Central memory CD8-positive, alpha-beta T cell (primary cell): ENCODE measurements at regions not wholly inside any gene's neighbourhood (a gene's known extent, or its start where the extent isn't known, plus 50 kb on each side); places are given as distances from the start of the nearest gene placed in this dataset.

Experiments
- ATAC-seq: fragments of 150-1000 bp; cut with Tn5 transposase; replicated peaks from 2 replicates; pipeline ENCODE4 v1.10.0; 2022; ENCODE audit warnings: mild to moderate bottlenecking, moderate FRiP score, moderate number of reproducible peaks; ENCODE audit not compliant: poor library complexity, severe bottlenecking; ENCODE audit errors: extremely low read depth
- DNase-seq, 2 donors: peaks; one replicate each; pipeline ENCODE4 v3.0.0; 2021; ENCODE audit warnings: low spot score in 2 of 2
- H3K27ac Mint-ChIP-seq: one replicate; pipeline ENCODE4 v1.8.0; 2022; ENCODE audit warnings: low read depth, mild to moderate bottlenecking, moderate library complexity, mixed read lengths
- H3K27me3 Mint-ChIP-seq: one replicate; pipeline ENCODE4 v1.8.0; 2022; ENCODE audit warnings: mixed read lengths
- H3K36me3 Mint-ChIP-seq: one replicate; pipeline ENCODE4 v1.8.0; 2022; ENCODE audit warnings: mild to moderate bottlenecking, moderate library complexity, mixed read lengths; ENCODE audit not compliant: insufficient read depth
- H3K4me1 Mint-ChIP-seq: one replicate; pipeline ENCODE4 v1.8.0; 2022; ENCODE audit warnings: mixed read lengths
- H3K4me3 Mint-ChIP-seq: one replicate; pipeline ENCODE4 v1.8.0; 2022; ENCODE audit warnings: mild to moderate bottlenecking, moderate library complexity, mixed read lengths
- H3K9me3 Mint-ChIP-seq: one replicate; pipeline ENCODE4 v1.8.0; 2022; ENCODE audit warnings: mixed read lengths

GRCh38 chr13:91270031-91270430 lies 77.5 kb upstream of the MIR17HG start:
- Mint-ChIP-seq H3K36me3 (no peaks in the 10 kb centered on the region), H3K27me3 (peaks cover 20% of the 10 kb centered on the region), H3K4me3 (no peak overlapping the region), H3K27ac (no peak overlapping the region), H3K9me3 (no peaks in the 10 kb centered on the region), H3K4me1 (no peaks in the 10 kb centered on the region)
- no peak for ATAC-seq
- DNase-seq: no peak

- H3K4me1 Mint-ChIP-seq: no peaks in the 10 kb centered on the region
- no peak for ATAC-seq
- H3K27ac Mint-ChIP-seq: no peak overlapping the region
- no peaks in the 10 kb centered on the region for H3K36me3 Mint-ChIP-seq
- H3K27me3 Mint-ChIP-seq: peaks cover 10% of the 10 kb centered on the region
- DNase-seq: no peak
- H3K4me3 Mint-ChIP-seq: no peak overlapping the region
- H3K9me3 Mint-ChIP-seq: no peaks in the 10 kb centered on the region
Measured at GRCh38 chr13:91272235-91272777, 75.2 kb upstream of the MIR17HG start.

GRCh38 chr13:91273675-91274074 lies 73.8 kb upstream of the MIR17HG start:
- Mint-ChIP-seq H3K4me3 (no peak overlapping the region), H3K36me3 (no peaks in the 10 kb centered on the region), H3K4me1 (no peaks in the 10 kb centered on the region), H3K27ac (no peak overlapping the region), H3K27me3 (peaks cover 10% of the 10 kb centered on the region), H3K9me3 (no peaks in the 10 kb centered on the region)
- ATAC-seq (no peak), DNase-seq (no peak)

- no peak for ATAC-seq
- no peak overlapping the region for H3K4me3 Mint-ChIP-seq
Measured at GRCh38 chr13:91277013-91277676, 70.3 kb upstream of the MIR17HG start.

GRCh38 chr13:91278291-91278690 lies 69.2 kb upstream of the MIR17HG start:
- H3K4me1 Mint-ChIP-seq: no peaks in the 10 kb centered on the region
- no peaks in the 10 kb centered on the region for H3K9me3 Mint-ChIP-seq
- no peaks in the 10 kb centered on the region for H3K36me3 Mint-ChIP-seq
- H3K27me3 Mint-ChIP-seq: no peaks in the 10 kb centered on the region
- ATAC-seq (no peak), DNase-seq (no peak)
- H3K27ac Mint-ChIP-seq: no peak overlapping the region
- H3K4me3 Mint-ChIP-seq: no peak overlapping the region

More at GRCh38 chr13:91277013-91277676, 70.3 kb upstream of the MIR17HG start:
- Mint-ChIP-seq H3K27ac (no peak overlapping the region), H3K27me3 (peaks cover 5% of the 10 kb centered on the region), H3K36me3 (no peaks in the 10 kb centered on the region), H3K9me3 (no peaks in the 10 kb centered on the region), H3K4me1 (no peaks in the 10 kb centered on the region)
- DNase-seq: no peak

- no peak for ATAC-seq
- H3K4me3 Mint-ChIP-seq: no peak overlapping the region
- H3K4me1 Mint-ChIP-seq: no peaks in the 10 kb centered on the region
- no peaks in the 10 kb centered on the region for H3K36me3 Mint-ChIP-seq
- H3K27me3 Mint-ChIP-seq: peaks cover 4% of the 10 kb centered on the region
- H3K27ac Mint-ChIP-seq: no peak overlapping the region
- no peaks in the 10 kb centered on the region for H3K9me3 Mint-ChIP-seq
- no peak for DNase-seq
Measured at GRCh38 chr13:91278888-91279287, 68.6 kb upstream of the MIR17HG start.

GRCh38 chr13:91280801-91281200 lies 66.7 kb upstream of the MIR17HG start:
- no peak for DNase-seq
- no peaks in the 10 kb centered on the region for H3K36me3 Mint-ChIP-seq
- no peaks in the 10 kb centered on the region for H3K9me3 Mint-ChIP-seq
- H3K27ac Mint-ChIP-seq: no peak overlapping the region
- no peak overlapping the region for H3K4me3 Mint-ChIP-seq
- H3K4me1 Mint-ChIP-seq: no peaks in the 10 kb centered on the region
- ATAC-seq: no peak
- peaks cover 23% of the 10 kb centered on the region for H3K27me3 Mint-ChIP-seq

- H3K27me3 Mint-ChIP-seq: peaks cover 26% of the 10 kb centered on the region
- DNase-seq (no peak), ATAC-seq (no peak)
- H3K4me3 Mint-ChIP-seq: no peak overlapping the region
- H3K36me3 Mint-ChIP-seq: no peaks in the 10 kb centered on the region
- H3K27ac Mint-ChIP-seq: no peak overlapping the region
- H3K4me1 Mint-ChIP-seq: no peaks in the 10 kb centered on the region
- no peaks in the 10 kb centered on the region for H3K9me3 Mint-ChIP-seq
Measured at GRCh38 chr13:91284335-91284734, 63.2 kb upstream of the MIR17HG start.

GRCh38 chr13:91286317-91286716 lies 61.2 kb upstream of the MIR17HG start:
- ATAC-seq (no peak), DNase-seq (no peak)
- no peak overlapping the region for H3K27ac Mint-ChIP-seq
- no peaks in the 10 kb centered on the region for H3K36me3 Mint-ChIP-seq
- no peaks in the 10 kb centered on the region for H3K9me3 Mint-ChIP-seq
- H3K27me3 Mint-ChIP-seq: peaks cover 34% of the 10 kb centered on the region
- no peaks in the 10 kb centered on the region for H3K4me1 Mint-ChIP-seq
- H3K4me3 Mint-ChIP-seq: no peak overlapping the region

- Mint-ChIP-seq H3K27ac (no peak overlapping the region), H3K9me3 (no peaks in the 10 kb centered on the region), H3K4me1 (no peaks in the 10 kb centered on the region), H3K4me3 (no peak overlapping the region), H3K36me3 (no peaks in the 10 kb centered on the region), H3K27me3 (peaks cover 26% of the 10 kb centered on the region)
- DNase-seq (no peak), ATAC-seq (no peak)
Measured at GRCh38 chr13:91291078-91291477, 56.4 kb upstream of the MIR17HG start.

GRCh38 chr13:91292630-91293221 lies 54.8 kb upstream of the MIR17HG start:
- no peaks in the 10 kb centered on the region for H3K4me1 Mint-ChIP-seq
- peaks cover 36% of the 10 kb centered on the region for H3K27me3 Mint-ChIP-seq
- no peak overlapping the region for H3K4me3 Mint-ChIP-seq
- no peaks in the 10 kb centered on the region for H3K36me3 Mint-ChIP-seq
- ATAC-seq (no peak), DNase-seq (no peak)
- no peak overlapping the region for H3K27ac Mint-ChIP-seq
- H3K9me3 Mint-ChIP-seq: no peaks in the 10 kb centered on the region

- no peak for ATAC-seq
- Mint-ChIP-seq H3K4me1 (no peaks in the 10 kb centered on the region), H3K4me3 (no peak overlapping the region), H3K9me3 (no peaks in the 10 kb centered on the region), H3K27me3 (peaks cover 35% of the 10 kb centered on the region), H3K27ac (no peak overlapping the region), H3K36me3 (no peaks in the 10 kb centered on the region)
- no peak for DNase-seq
Measured at GRCh38 chr13:91295712-91296410, 51.6 kb upstream of the MIR17HG start.

- DNase-seq (no peak), ATAC-seq (no peak)
- no peak overlapping the region for H3K4me3 Mint-ChIP-seq
- no peaks in the 10 kb centered on the region for H3K9me3 Mint-ChIP-seq
- H3K27me3 Mint-ChIP-seq: peaks cover 37% of the 10 kb centered on the region
- H3K4me1 Mint-ChIP-seq: no peaks in the 10 kb centered on the region
- no peak overlapping the region for H3K27ac Mint-ChIP-seq
- H3K36me3 Mint-ChIP-seq: no peaks in the 10 kb centered on the region
Measured at GRCh38 chr13:91297503-91297902, 50.0 kb upstream of the MIR17HG start.
